SK-N-SH (cell line): ENCODE measurements at regions not wholly inside any gene's neighbourhood (a gene's known extent, or its start where the extent isn't known, plus 50 kb on each side); places are given as distances from the start of the nearest gene placed in this dataset.

Experiments
- CTCF ChIA-PET: fragments of 300-600, 350-600 bp; formaldehyde crosslinking; extraction: SDS; loops from one replicate; lab custom pipeline; 2021; lab: Yijun Ruan, JAX
- POLR2A ChIA-PET: fragments of 350-600 bp; sonication (Branson Sonifier 250); formaldehyde crosslinking; extraction: SDS; loops from one replicate; lab custom pipeline; 2020; ENCODE audit warnings: antibody characterized with exemption, inconsistent platforms; lab: Yijun Ruan, JAX
- DNase-seq: peaks from one replicate; pipeline ENCODE4 v3.0.0; 2012
- H2AFZ ChIP-seq: fragments of 200-600 bp; sonication (generic); 2 replicates; pipeline ENCODE4 v1.8.1; 2016; ENCODE audit warnings: antibody characterized with exemption, mild to moderate bottlenecking, low read depth
- H3F3A ChIP-seq: fragments of 200-600 bp; sonication (generic); replicated peaks from 2 replicates; pipeline ENCODE3; 2016; ENCODE audit warnings: antibody characterized with exemption, mild to moderate bottlenecking; ENCODE audit not compliant: insufficient read depth
- H3K27ac ChIP-seq, 2 experiments: fragments of 200-500 bp in 1 of 2; fragments of 200-600 bp in 1 of 2; sonication (Bioruptor generic) in 1 of 2; sonication (generic), shearing (Covaris generic) in 1 of 2; 2 replicates each; pipeline versions ENCODE4 v1.5.1 to v1.6.1; 2014 to 2016; ENCODE audit warnings: low read depth in 2 of 2, inconsistent platforms in 1 of 2, low read length in 1 of 2, mild to moderate bottlenecking in 1 of 2, mixed read lengths in 1 of 2
- H3K27me3 ChIP-seq: fragments of 200-600 bp; sonication (generic), shearing (Covaris generic); 2 replicates; pipeline ENCODE4 v1.6.1; 2016; ENCODE audit warnings: mixed run types; ENCODE audit not compliant: insufficient read depth
- H3K36me3 ChIP-seq, 2 experiments: fragments of 200-500 bp in 1 of 2; fragments of 200-600 bp in 1 of 2; sonication (Bioruptor generic) in 1 of 2; sonication (generic) in 1 of 2; replicated peaks in 1 of 2; 2 replicates each; pipeline versions ENCODE3 to v1.5.1; 2014 to 2016; ENCODE audit warnings: low read length in 1 of 2, mild to moderate bottlenecking in 1 of 2; ENCODE audit not compliant: insufficient read depth in 2 of 2, control insufficient read depth in 1 of 2
- H3K4me1 ChIP-seq, 2 experiments: fragments of 200-500 bp in 1 of 2; fragments of 200-600 bp in 1 of 2; sonication (Bioruptor generic) in 1 of 2; sonication (generic), shearing (Covaris generic) in 1 of 2; 2 replicates each; pipeline versions ENCODE4 v1.5.1 to v1.6.1; 2014 to 2016; ENCODE audit warnings: low read depth in 1 of 2, low read length in 1 of 2, mixed run types in 1 of 2; ENCODE audit not compliant: insufficient read depth in 2 of 2, control insufficient read depth in 1 of 2
- H3K4me2 ChIP-seq: fragments of 200-600 bp; sonication (generic), shearing (Covaris generic); 2 replicates; pipeline ENCODE4 v1.6.1; 2017; ENCODE audit warnings: mixed run types
- H3K4me3 ChIP-seq, 2 experiments: fragments of 200-500 bp in 1 of 2; fragments of 200-600 bp in 1 of 2; sonication (Bioruptor generic) in 1 of 2; sonication (generic), shearing (Covaris generic) in 1 of 2; 2 replicates each; pipeline versions ENCODE4 v1.5.1 to v1.8.1; 2014 to 2016; ENCODE audit warnings: low read depth in 2 of 2, inconsistent platforms in 1 of 2, low read length in 1 of 2, mild to moderate bottlenecking in 1 of 2, mixed read lengths in 1 of 2, moderate library complexity in 1 of 2
- H3K79me2 ChIP-seq: fragments of 200-600 bp; sonication (generic); 2 replicates; pipeline ENCODE4 v1.8.1; 2017; ENCODE audit warnings: mild to moderate bottlenecking; ENCODE audit not compliant: insufficient read depth
- H3K9ac ChIP-seq: fragments of 200-600 bp; sonication (generic); 2 replicates; pipeline ENCODE4 v1.6.1; 2017; ENCODE audit warnings: mixed run types
- H3K9me2 ChIP-seq: fragments of 200-600 bp; sonication (generic); 2 replicates; pipeline ENCODE4 v1.6.1; 2017; ENCODE audit warnings: mixed run types
- H3K9me3 ChIP-seq: fragments of 200-600 bp; sonication (generic); 2 replicates; pipeline ENCODE4 v1.6.1; 2017; ENCODE audit warnings: mixed run types, mild to moderate bottlenecking, moderate library complexity
- H4K20me1 ChIP-seq: fragments of 200-600 bp; sonication (generic); 2 replicates; pipeline ENCODE4 v1.6.1; 2017; ENCODE audit warnings: mild to moderate bottlenecking, mixed run types; ENCODE audit not compliant: insufficient read depth
- ELF1 ChIP-seq: IDR thresholded peaks from 2 replicates; pipeline ENCODE4 v1.4.0; 2012
- EP300 ChIP-seq, 2 experiments: IDR thresholded peaks; 2 replicates each; pipeline versions ENCODE4 v1.4.0 to v1.6.1; 2012; ENCODE audit warnings: borderline replicate concordance in 1 of 2, low read depth in 1 of 2, low read length in 1 of 2
- EZH2phosphoT487 ChIP-seq: fragments of 200-600 bp; sonication (generic); IDR thresholded peaks from 2 replicates; pipeline ENCODE4 v1.6.1; 2017; ENCODE audit warnings: low read depth, mixed run types, mild to moderate bottlenecking, antibody characterized with exemption, moderate library complexity, borderline replicate concordance
- GATA2 ChIP-seq: sonication (generic); formaldehyde crosslinking; IDR thresholded peaks from 2 replicates; pipeline ENCODE4 v1.5.0; 2020; ENCODE audit warnings: mild to moderate bottlenecking, missing genetic modification reagents
- JUND ChIP-seq: IDR thresholded peaks from 2 replicates; pipeline ENCODE4 v1.4.0; 2012
- NFIC ChIP-seq: IDR thresholded peaks from 2 replicates; pipeline ENCODE4 v1.4.0; 2012; ENCODE audit warnings: borderline replicate concordance
- NRF1 ChIP-seq: IDR thresholded peaks from 2 replicates; pipeline ENCODE4 v1.6.1; 2012; ENCODE audit warnings: low read depth, mild to moderate bottlenecking, low read length
- POLR2AphosphoS5 ChIP-seq: IDR thresholded peaks from 2 replicates; pipeline ENCODE4 v1.6.1; 2012; ENCODE audit warnings: low read depth, low read length
- RAD21 ChIP-seq: IDR thresholded peaks from 2 replicates; pipeline ENCODE4 v1.6.1; 2012; ENCODE audit warnings: mild to moderate bottlenecking, low read length
- RFX5 ChIP-seq: IDR thresholded peaks from 2 replicates; pipeline ENCODE4 v1.6.1; 2012; ENCODE audit warnings: mild to moderate bottlenecking, improper control_type of control experiment, low read length
- SIN3A ChIP-seq: IDR thresholded peaks from 2 replicates; pipeline ENCODE4 v1.6.1; 2012; ENCODE audit warnings: low read depth, mild to moderate bottlenecking, low read length, moderate library complexity, borderline replicate concordance
- TAF1 ChIP-seq: IDR thresholded peaks from 2 replicates; pipeline ENCODE4 v1.6.1; 2012; ENCODE audit warnings: low read depth, mild to moderate bottlenecking, low read length, moderate library complexity, borderline replicate concordance
- TCF12 ChIP-seq: IDR thresholded peaks from 2 replicates; pipeline ENCODE4 v1.4.0; 2012
- WGBS: methylation state at CpG from one replicate; pipeline ENCODE4 v1.1.6; 2017; ENCODE audit warnings: low lambda C conversion rate; 5-methylcytosine and 5-hydroxymethylcytosine counted together
- TF ChIP-seq, protein P1 (sequence below): fragments of 200-600 bp; sonication (generic); IDR thresholded peaks from 2 replicates; pipeline ENCODE4 v1.6.1; 2017; ENCODE audit warnings: antibody characterized with exemption, mild to moderate bottlenecking, moderate library complexity
- TF ChIP-seq, protein P2 (sequence below): IDR thresholded peaks from 2 replicates; pipeline ENCODE4 v1.6.1; 2012; ENCODE audit warnings: mild to moderate bottlenecking, low read depth, low read length, moderate library complexity
- TF ChIP-seq, protein P3 (sequence below): fragments of 150-350 bp; IDR thresholded peaks from 2 replicates; pipeline ENCODE4 v1.6.1; 2016; ENCODE audit warnings: mild to moderate bottlenecking, low read depth, low read length
- TF ChIP-seq, protein P4 (sequence below): IDR thresholded peaks from 2 replicates; pipeline ENCODE4; 2012

DNA sequence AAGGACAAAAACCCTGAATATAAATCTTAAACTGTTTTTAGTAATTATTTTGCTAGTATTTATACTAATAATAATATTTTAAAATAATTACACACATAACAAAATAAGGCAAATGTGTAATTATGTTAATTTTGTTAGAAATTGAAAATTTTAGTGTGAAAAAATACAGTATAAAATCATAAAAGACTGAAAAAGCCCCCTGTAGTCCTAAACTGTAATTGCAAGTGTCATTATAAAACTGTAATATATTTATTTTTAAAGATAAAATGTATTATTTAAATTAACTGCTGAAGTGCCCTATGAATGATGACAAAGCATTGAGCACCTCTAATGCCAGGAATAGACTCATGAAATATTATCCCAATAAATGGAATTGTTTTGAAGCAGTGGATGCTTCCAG lies 1117.7 kb downstream of the CBLN2 start:
- Histone ChIP-seq H3K9me2 (no peaks in the 10 kb centered on the region), H3K4me2 (no peak overlapping the region), H3K4me1 (peaks cover 0 to 2% of the 10 kb centered on the region in 2 experiments; a peak in 2 of 4 replicates), H3K79me2 (no peaks in the 10 kb centered on the region), H3K4me3 (no peak overlapping the region), H3K27me3 (no peaks in the 10 kb centered on the region), H3K9me3 (no peaks in the 10 kb centered on the region), H3K27ac (no peak overlapping the region), H2AFZ (no peak overlapping the region), H3F3A (no peaks in the 10 kb centered on the region), H3K9ac (no peak overlapping the region), H4K20me1 (no peaks in the 10 kb centered on the region), H3K36me3 (no peaks in the 10 kb centered on the region)
- no peak for DNase-seq
- TF ChIP-seq, protein P1, sequence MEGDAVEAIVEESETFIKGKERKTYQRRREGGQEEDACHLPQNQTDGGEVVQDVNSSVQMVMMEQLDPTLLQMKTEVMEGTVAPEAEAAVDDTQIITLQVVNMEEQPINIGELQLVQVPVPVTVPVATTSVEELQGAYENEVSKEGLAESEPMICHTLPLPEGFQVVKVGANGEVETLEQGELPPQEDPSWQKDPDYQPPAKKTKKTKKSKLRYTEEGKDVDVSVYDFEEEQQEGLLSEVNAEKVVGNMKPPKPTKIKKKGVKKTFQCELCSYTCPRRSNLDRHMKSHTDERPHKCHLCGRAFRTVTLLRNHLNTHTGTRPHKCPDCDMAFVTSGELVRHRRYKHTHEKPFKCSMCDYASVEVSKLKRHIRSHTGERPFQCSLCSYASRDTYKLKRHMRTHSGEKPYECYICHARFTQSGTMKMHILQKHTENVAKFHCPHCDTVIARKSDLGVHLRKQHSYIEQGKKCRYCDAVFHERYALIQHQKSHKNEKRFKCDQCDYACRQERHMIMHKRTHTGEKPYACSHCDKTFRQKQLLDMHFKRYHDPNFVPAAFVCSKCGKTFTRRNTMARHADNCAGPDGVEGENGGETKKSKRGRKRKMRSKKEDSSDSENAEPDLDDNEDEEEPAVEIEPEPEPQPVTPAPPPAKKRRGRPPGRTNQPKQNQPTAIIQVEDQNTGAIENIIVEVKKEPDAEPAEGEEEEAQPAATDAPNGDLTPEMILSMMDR, result peak; percentile 26; the same call in 1 of the 2 replicates
- no peak for TF ChIP-seq NRF1
- POLR2A ChIA-PET, result no interaction called here
- CTCF ChIA-PET, result no interaction called here

DNA sequence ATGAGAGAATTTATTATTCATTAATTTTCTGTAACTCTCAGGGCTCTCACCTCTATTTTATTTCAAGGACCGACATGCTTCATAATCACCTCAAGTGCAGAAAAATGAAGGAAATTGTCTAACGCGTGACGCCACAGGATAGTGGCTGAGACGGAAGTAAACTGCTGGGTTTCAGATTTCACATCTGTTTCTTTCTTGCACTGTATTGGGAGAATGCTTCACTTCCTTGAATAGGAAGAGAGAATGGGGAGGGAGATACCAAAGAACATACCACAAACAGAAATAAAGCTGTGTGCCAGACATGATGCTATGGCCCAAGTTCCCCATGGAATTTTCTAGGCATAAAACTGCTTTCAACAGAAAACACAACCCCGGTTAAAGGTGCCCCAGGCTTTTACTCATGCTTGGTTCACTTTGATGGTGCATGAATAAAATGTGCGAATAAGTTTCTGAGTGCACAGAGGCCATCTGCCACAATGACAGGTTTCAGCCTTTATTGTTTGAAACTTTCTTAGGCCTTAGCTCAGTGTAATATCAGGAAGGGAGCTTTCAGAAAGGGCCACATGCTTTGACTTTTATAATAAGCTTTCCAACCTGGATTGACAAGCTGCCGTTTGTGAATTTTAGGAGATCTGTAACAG lies 1116.4 kb downstream of the SOCS6 start:
- H3K4me2 ChIP-seq, result no peak overlapping the region
- H3F3A ChIP-seq, result no peaks in the 10 kb centered on the region
- ChIA-PET CTCF (interaction anchor here (0.8 to 1.1 kb wide), 2 partner anchors 15 to 210 kb away, joined by 3 read pairs; no protein-coding TSS in a partner anchor), POLR2A (no interaction called here)
- no peak overlapping the region for H3K27ac ChIP-seq
- no peaks in the 10 kb centered on the region for H3K9me2 ChIP-seq
- H3K79me2 ChIP-seq, result no peaks in the 10 kb centered on the region
- H3K4me3 ChIP-seq, result no peak overlapping the region
- no peaks in the 10 kb centered on the region for H3K27me3 ChIP-seq
- H3K4me1 ChIP-seq, result no peaks in the 10 kb centered on the region; a peak in 1 of 4 replicates
- H2AFZ ChIP-seq, result no peak overlapping the region
- TF ChIP-seq JUND (no peak), RAD21 (no peak), POLR2AphosphoS5 (no peak), RFX5 (no peak), NRF1 (no peak), GATA2 (CRISPR knock-in tag) (no peak), TAF1 (no peak), TCF12 (no peak), NFIC (no peak), EZH2phosphoT487 (no peak), EP300 (IDR thresholded peaks at IDR 0.05; ENCODE audit: borderline replicate concordance in 1 of 2, low read depth in 1 of 2, low read length in 1 of 2) (no peak), ELF1 (no peak), SIN3A (no peak)
- TF ChIP-seq, protein P1, result no peak
- TF ChIP-seq, protein P2, sequence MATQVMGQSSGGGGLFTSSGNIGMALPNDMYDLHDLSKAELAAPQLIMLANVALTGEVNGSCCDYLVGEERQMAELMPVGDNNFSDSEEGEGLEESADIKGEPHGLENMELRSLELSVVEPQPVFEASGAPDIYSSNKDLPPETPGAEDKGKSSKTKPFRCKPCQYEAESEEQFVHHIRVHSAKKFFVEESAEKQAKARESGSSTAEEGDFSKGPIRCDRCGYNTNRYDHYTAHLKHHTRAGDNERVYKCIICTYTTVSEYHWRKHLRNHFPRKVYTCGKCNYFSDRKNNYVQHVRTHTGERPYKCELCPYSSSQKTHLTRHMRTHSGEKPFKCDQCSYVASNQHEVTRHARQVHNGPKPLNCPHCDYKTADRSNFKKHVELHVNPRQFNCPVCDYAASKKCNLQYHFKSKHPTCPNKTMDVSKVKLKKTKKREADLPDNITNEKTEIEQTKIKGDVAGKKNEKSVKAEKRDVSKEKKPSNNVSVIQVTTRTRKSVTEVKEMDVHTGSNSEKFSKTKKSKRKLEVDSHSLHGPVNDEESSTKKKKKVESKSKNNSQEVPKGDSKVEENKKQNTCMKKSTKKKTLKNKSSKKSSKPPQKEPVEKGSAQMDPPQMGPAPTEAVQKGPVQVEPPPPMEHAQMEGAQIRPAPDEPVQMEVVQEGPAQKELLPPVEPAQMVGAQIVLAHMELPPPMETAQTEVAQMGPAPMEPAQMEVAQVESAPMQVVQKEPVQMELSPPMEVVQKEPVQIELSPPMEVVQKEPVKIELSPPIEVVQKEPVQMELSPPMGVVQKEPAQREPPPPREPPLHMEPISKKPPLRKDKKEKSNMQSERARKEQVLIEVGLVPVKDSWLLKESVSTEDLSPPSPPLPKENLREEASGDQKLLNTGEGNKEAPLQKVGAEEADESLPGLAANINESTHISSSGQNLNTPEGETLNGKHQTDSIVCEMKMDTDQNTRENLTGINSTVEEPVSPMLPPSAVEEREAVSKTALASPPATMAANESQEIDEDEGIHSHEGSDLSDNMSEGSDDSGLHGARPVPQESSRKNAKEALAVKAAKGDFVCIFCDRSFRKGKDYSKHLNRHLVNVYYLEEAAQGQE, result no peak
- TF ChIP-seq, protein P3, sequence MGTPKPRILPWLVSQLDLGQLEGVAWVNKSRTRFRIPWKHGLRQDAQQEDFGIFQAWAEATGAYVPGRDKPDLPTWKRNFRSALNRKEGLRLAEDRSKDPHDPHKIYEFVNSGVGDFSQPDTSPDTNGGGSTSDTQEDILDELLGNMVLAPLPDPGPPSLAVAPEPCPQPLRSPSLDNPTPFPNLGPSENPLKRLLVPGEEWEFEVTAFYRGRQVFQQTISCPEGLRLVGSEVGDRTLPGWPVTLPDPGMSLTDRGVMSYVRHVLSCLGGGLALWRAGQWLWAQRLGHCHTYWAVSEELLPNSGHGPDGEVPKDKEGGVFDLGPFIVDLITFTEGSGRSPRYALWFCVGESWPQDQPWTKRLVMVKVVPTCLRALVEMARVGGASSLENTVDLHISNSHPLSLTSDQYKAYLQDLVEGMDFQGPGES, result no peak
- TF ChIP-seq, protein P4, sequence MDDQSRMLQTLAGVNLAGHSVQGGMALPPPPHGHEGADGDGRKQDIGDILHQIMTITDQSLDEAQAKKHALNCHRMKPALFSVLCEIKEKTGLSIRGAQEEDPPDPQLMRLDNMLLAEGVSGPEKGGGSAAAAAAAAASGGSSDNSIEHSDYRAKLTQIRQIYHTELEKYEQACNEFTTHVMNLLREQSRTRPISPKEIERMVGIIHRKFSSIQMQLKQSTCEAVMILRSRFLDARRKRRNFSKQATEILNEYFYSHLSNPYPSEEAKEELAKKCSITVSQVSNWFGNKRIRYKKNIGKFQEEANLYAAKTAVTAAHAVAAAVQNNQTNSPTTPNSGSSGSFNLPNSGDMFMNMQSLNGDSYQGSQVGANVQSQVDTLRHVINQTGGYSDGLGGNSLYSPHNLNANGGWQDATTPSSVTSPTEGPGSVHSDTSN, result no peak
- no peaks in the 10 kb centered on the region for H3K36me3 ChIP-seq
- H3K9me3 ChIP-seq, result no peaks in the 10 kb centered on the region
- no peaks in the 10 kb centered on the region for H4K20me1 ChIP-seq
- no peak overlapping the region for H3K9ac ChIP-seq
- DNase-seq, result no peak
- WGBS, result 86% methylated on average over 8 of the region's 8 CpGs
